ENCODE measurements at regions not wholly inside any gene's neighbourhood (a gene's known extent, or its start where the extent isn't known, plus 50 kb on each side); places are given as distances from the start of the nearest gene placed in this dataset.

- H3K27me3 Mint-ChIP-seq (ENCODE audit: unreplicated experiment), result no peaks in the 10 kb centered on the region
- no peak overlapping the region for H3K4me3 Mint-ChIP-seq (ENCODE audit: unreplicated experiment)
- TF ChIP-seq, protein P1, sequence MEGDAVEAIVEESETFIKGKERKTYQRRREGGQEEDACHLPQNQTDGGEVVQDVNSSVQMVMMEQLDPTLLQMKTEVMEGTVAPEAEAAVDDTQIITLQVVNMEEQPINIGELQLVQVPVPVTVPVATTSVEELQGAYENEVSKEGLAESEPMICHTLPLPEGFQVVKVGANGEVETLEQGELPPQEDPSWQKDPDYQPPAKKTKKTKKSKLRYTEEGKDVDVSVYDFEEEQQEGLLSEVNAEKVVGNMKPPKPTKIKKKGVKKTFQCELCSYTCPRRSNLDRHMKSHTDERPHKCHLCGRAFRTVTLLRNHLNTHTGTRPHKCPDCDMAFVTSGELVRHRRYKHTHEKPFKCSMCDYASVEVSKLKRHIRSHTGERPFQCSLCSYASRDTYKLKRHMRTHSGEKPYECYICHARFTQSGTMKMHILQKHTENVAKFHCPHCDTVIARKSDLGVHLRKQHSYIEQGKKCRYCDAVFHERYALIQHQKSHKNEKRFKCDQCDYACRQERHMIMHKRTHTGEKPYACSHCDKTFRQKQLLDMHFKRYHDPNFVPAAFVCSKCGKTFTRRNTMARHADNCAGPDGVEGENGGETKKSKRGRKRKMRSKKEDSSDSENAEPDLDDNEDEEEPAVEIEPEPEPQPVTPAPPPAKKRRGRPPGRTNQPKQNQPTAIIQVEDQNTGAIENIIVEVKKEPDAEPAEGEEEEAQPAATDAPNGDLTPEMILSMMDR (IDR thresholded peaks at IDR 0.05), result no peak
- H3K9me3 Mint-ChIP-seq (ENCODE audit: unreplicated experiment), result peaks cover 44% of the 10 kb centered on the region
- no peaks in the 10 kb centered on the region for H3K36me3 Mint-ChIP-seq (ENCODE audit: unreplicated experiment)
- no peak overlapping the region for H3K27ac Mint-ChIP-seq (ENCODE audit: unreplicated experiment)
- no peaks in the 10 kb centered on the region for H3K4me1 Mint-ChIP-seq (ENCODE audit: unreplicated experiment)
- DNase-seq (ENCODE audit: extremely low spot score, unreplicated experiment), result no peak
Observed at GRCh38 chr18:14924226-14924625, 176.3 kb downstream of the ANKRD30B start.

- no peak for DNase-seq (ENCODE audit: extremely low spot score, unreplicated experiment)
- no peak overlapping the region for H3K27ac Mint-ChIP-seq (ENCODE audit: unreplicated experiment)
- H3K36me3 Mint-ChIP-seq (ENCODE audit: unreplicated experiment), result no peaks in the 10 kb centered on the region
- TF ChIP-seq, protein P1 (IDR thresholded peaks at IDR 0.05), result no peak
- no peaks in the 10 kb centered on the region for H3K4me1 Mint-ChIP-seq (ENCODE audit: unreplicated experiment)
- H3K4me3 Mint-ChIP-seq (ENCODE audit: unreplicated experiment), result no peak overlapping the region
- peaks cover 46% of the 10 kb centered on the region for H3K9me3 Mint-ChIP-seq (ENCODE audit: unreplicated experiment)
- H3K27me3 Mint-ChIP-seq (ENCODE audit: unreplicated experiment), result no peaks in the 10 kb centered on the region
Observed at GRCh38 chr18:14925281-14925709, 177.3 kb downstream of the ANKRD30B start.

DNA sequence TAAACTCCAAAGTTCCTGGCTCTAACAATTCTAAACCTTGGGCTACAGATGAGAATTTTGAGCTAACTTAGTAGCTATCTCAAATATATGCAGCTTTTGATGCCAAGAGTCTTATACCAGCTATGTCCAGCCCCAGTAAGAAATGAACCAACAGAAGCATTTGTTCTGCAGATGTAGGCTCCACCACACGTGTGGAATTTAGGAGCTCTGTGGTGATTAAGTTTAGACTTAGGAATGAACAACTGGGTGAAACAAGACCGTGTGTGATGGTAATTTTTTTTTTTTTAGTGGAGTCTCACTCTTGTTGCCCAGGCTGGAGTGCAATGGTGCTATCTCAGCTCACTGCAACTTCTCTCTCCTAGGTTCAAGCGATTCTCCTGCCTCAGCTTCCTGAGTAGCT, 179.7 kb downstream of the ANKRD30B start:
- no peak overlapping the region for H3K27ac Mint-ChIP-seq (ENCODE audit: unreplicated experiment)

GRCh38 chr18:14928396-14928795, 180.4 kb downstream of the ANKRD30B start:
- Mint-ChIP-seq H3K27me3 (ENCODE audit: unreplicated experiment) (no peaks in the 10 kb centered on the region), H3K4me1 (ENCODE audit: unreplicated experiment) (no peaks in the 10 kb centered on the region), H3K9me3 (ENCODE audit: unreplicated experiment) (peaks cover 45% of the 10 kb centered on the region), H3K36me3 (ENCODE audit: unreplicated experiment) (peaks cover 3% of the 10 kb centered on the region), H3K27ac (ENCODE audit: unreplicated experiment) (no peak overlapping the region), H3K4me3 (ENCODE audit: unreplicated experiment) (no peak overlapping the region)
- DNase-seq (ENCODE audit: extremely low spot score, unreplicated experiment), result no peak
- TF ChIP-seq, protein P1 (IDR thresholded peaks at IDR 0.05), result no peak

More for the DNA sequence above, 179.7 kb downstream of the ANKRD30B start:
- no peak for DNase-seq (ENCODE audit: extremely low spot score, unreplicated experiment)
- no peaks in the 10 kb centered on the region for H3K4me1 Mint-ChIP-seq (ENCODE audit: unreplicated experiment)
- peaks cover 44% of the 10 kb centered on the region for H3K9me3 Mint-ChIP-seq (ENCODE audit: unreplicated experiment)
- TF ChIP-seq, protein P1 (IDR thresholded peaks at IDR 0.05), result no peak
- peaks cover 3% of the 10 kb centered on the region for H3K36me3 Mint-ChIP-seq (ENCODE audit: unreplicated experiment)
- no peaks in the 10 kb centered on the region for H3K27me3 Mint-ChIP-seq (ENCODE audit: unreplicated experiment)
- H3K4me3 Mint-ChIP-seq (ENCODE audit: unreplicated experiment), result no peak overlapping the region

DNA sequence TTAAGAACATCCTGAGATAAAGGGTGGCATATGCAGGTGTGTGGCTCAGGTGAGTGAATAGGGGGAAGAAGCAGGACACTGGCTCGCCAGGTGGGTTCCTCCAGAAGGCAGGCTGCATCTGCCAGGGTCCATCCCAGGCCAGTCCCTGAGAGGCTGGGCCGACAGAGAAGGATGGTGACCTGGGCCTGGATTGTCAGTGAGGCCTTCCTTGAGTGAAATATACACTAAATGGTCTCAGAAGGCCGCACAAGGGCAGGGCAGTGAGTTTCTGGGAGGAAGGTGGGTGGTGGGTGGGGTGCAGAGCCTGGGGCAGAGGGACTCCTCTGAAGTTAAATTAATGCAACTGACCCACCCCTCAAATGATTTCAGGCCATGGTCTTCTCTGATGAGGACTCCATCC, 182.1 kb downstream of the ANKRD30B start:
- DNase-seq (ENCODE audit: extremely low spot score, unreplicated experiment), result peak; percentile 67
- Mint-ChIP-seq H3K4me3 (ENCODE audit: unreplicated experiment) (no peak overlapping the region), H3K9me3 (ENCODE audit: unreplicated experiment) (peaks cover 35% of the 10 kb centered on the region), H3K4me1 (ENCODE audit: unreplicated experiment) (no peaks in the 10 kb centered on the region), H3K36me3 (ENCODE audit: unreplicated experiment) (peaks cover 3% of the 10 kb centered on the region), H3K27ac (ENCODE audit: unreplicated experiment) (no peak overlapping the region), H3K27me3 (ENCODE audit: unreplicated experiment) (no peaks in the 10 kb centered on the region)
- TF ChIP-seq, protein P1 (IDR thresholded peaks at IDR 0.05), result no peak
